OCI-LY1 (cell line): ENCODE measurements at regions not wholly inside any gene's neighbourhood (a gene's known extent, or its start where the extent isn't known, plus 50 kb on each side); places are given as distances from the start of the nearest gene placed in this dataset.
"Not testable (repeated sequence)": the region's sequence is repeated elsewhere in the genome, so short reads cannot be mapped to it uniquely, and the experiment has no call there.

Experiments used
- H2AFZ ChIP-seq: fragments of 200-600 bp; sonication (generic), shearing (Covaris generic); 2 replicates; pipeline ENCODE4 v1.6.0; 2014; ENCODE audit warnings: antibody characterized with exemption, mild to moderate bottlenecking, low read length
- H3F3A ChIP-seq: fragments of 200-600 bp; sonication (generic), shearing (Covaris generic); 2 replicates; pipeline ENCODE4 v1.6.0; 2014; ENCODE audit warnings: mild to moderate bottlenecking, antibody characterized with exemption, low read length, moderate library complexity; ENCODE audit not compliant: insufficient read depth
- H3K27ac ChIP-seq: fragments of 200-600 bp; sonication (generic); 2 replicates; pipeline ENCODE4 v1.5.1; 2014; ENCODE audit warnings: low read length, mixed run types, mild to moderate bottlenecking, low read depth; ENCODE audit not compliant: poor library complexity, severe bottlenecking
- H3K27me3 ChIP-seq: fragments of 200-600 bp; sonication (generic); 2 replicates; pipeline ENCODE4 v1.6.0; 2014; ENCODE audit warnings: antibody characterized with exemption, mild to moderate bottlenecking, low read length, moderate library complexity; ENCODE audit not compliant: insufficient read depth
- H3K36me3 ChIP-seq: fragments of 200-600 bp; sonication (generic); 2 replicates; pipeline ENCODE4 v1.6.1; 2014; ENCODE audit warnings: mild to moderate bottlenecking, antibody characterized with exemption, low read length, moderate library complexity, mixed read lengths; ENCODE audit not compliant: insufficient read depth
- H3K4me1 ChIP-seq: fragments of 200-600 bp; sonication (generic); 2 replicates; pipeline ENCODE4 v1.5.1; 2014; ENCODE audit warnings: mild to moderate bottlenecking, low read length, moderate library complexity; ENCODE audit not compliant: insufficient read depth, severe bottlenecking
- H3K4me2 ChIP-seq: fragments of 200-600 bp; sonication (generic), shearing (Covaris generic); 2 replicates; pipeline ENCODE4 v1.6.1; 2014; ENCODE audit warnings: low read length
- H3K4me3 ChIP-seq: fragments of 200-600 bp; sonication (generic); 2 replicates; pipeline ENCODE4 v1.5.1; 2014; ENCODE audit warnings: low read length, low read depth, mild to moderate bottlenecking, mixed read lengths; ENCODE audit not compliant: poor library complexity, severe bottlenecking
- H3K79me2 ChIP-seq: fragments of 200-600 bp; shearing (Covaris generic); 2 replicates; pipeline ENCODE4 v1.6.1; 2016; ENCODE audit warnings: mixed run types, low read length, mixed read lengths; ENCODE audit not compliant: insufficient read depth
- H3K9ac ChIP-seq: fragments of 200-600 bp; sonication (generic), shearing (Covaris generic); 2 replicates; pipeline ENCODE4 v1.6.1; 2014; ENCODE audit warnings: mild to moderate bottlenecking, low read length, mixed read lengths
- H3K9me2 ChIP-seq: fragments of 200-600 bp; sonication (generic), shearing (Covaris generic); 2 replicates; pipeline ENCODE4 v1.6.1; 2014; ENCODE audit warnings: low read depth, mild to moderate bottlenecking, low read length, mixed read lengths
- H3K9me3 ChIP-seq: fragments of 200-600 bp; shearing (Covaris generic); 2 replicates; pipeline ENCODE4 v1.6.1; 2014; ENCODE audit warnings: low read length, mixed read lengths
- H4K20me1 ChIP-seq: fragments of 200-600 bp; sonication (generic), shearing (Covaris generic); 2 replicates; pipeline ENCODE4 v1.6.0; 2016; ENCODE audit warnings: mild to moderate bottlenecking, low read length; ENCODE audit not compliant: insufficient read depth
- CTCF ChIP-seq: fragments of 200-600 bp; sonication (generic), shearing (Covaris generic); IDR thresholded peaks from 2 replicates; pipeline ENCODE4 v1.5.1; 2017; ENCODE audit warnings: mild to moderate bottlenecking, antibody characterized with exemption, low read length, moderate library complexity, mixed read lengths
- EZH2 ChIP-seq: fragments of 200-600 bp; sonication (generic), shearing (Covaris generic); IDR thresholded peaks from 2 replicates; pipeline ENCODE4 v1.8.0; 2017; ENCODE audit warnings: borderline replicate concordance, mixed run types, mild to moderate bottlenecking, antibody characterized with exemption, low read length, moderate library complexity, mixed read lengths

- Histone ChIP-seq H3K4me1 (no peaks in the 10 kb centered on the region), H3K4me2 (no peak overlapping the region), H3K9ac (no peak overlapping the region), H4K20me1 (no peaks in the 10 kb centered on the region), H3K27me3 (no peaks in the 10 kb centered on the region), H2AFZ (no peak overlapping the region), H3F3A (no peaks in the 10 kb centered on the region), H3K36me3 (no peaks in the 10 kb centered on the region), H3K9me2 (no peaks in the 10 kb centered on the region), H3K27ac (no peak overlapping the region), H3K79me2 (no peaks in the 10 kb centered on the region), H3K9me3 (no peaks in the 10 kb centered on the region), H3K4me3 (no peak overlapping the region)
- no peak for TF ChIP-seq CTCF
- no peak for TF ChIP-seq EZH2
Observed at GRCh38 chr4:111960241-111960667, 185.0 kb upstream of the FAM241A start.

GRCh38 chr4:111961026-111961425 is 184.2 kb upstream of the FAM241A start:
- not testable (repeated sequence) for H2AFZ ChIP-seq, H3K27me3 ChIP-seq, H3K9me3 ChIP-seq, H3K79me2 ChIP-seq, H3K9ac ChIP-seq, H3K4me1 ChIP-seq, H4K20me1 ChIP-seq, H3K27ac ChIP-seq, H3K9me2 ChIP-seq, H3K36me3 ChIP-seq, H3F3A ChIP-seq, H3K4me2 ChIP-seq, H3K4me3 ChIP-seq

- H2AFZ ChIP-seq = no peak overlapping the region
- no peak overlapping the region for H3K27ac ChIP-seq
- H3K27me3 ChIP-seq = no peaks in the 10 kb centered on the region
- no peak overlapping the region for H3K9ac ChIP-seq
- H3K4me3 ChIP-seq = no peak overlapping the region
- no peaks in the 10 kb centered on the region for H3K4me1 ChIP-seq
- no peaks in the 10 kb centered on the region for H3K9me3 ChIP-seq
- no peak for TF ChIP-seq CTCF
- TF ChIP-seq EZH2 = no peak
- H3K36me3 ChIP-seq = no peaks in the 10 kb centered on the region
- no peaks in the 10 kb centered on the region for H3K79me2 ChIP-seq
- H3F3A ChIP-seq = no peaks in the 10 kb centered on the region
- H3K9me2 ChIP-seq = no peaks in the 10 kb centered on the region
- no peak overlapping the region for H3K4me2 ChIP-seq
- H4K20me1 ChIP-seq = no peaks in the 10 kb centered on the region
Observed at GRCh38 chr4:111961809-111962208, 183.4 kb upstream of the FAM241A start.

GRCh38 chr4:111963158-111963700 is 182.0 kb upstream of the FAM241A start:
- Histone ChIP-seq H3K9ac (no peak overlapping the region), H3F3A (no peaks in the 10 kb centered on the region), H3K27ac (no peak overlapping the region), H3K4me2 (no peak overlapping the region), H2AFZ (no peak overlapping the region), H3K4me3 (no peak overlapping the region), H4K20me1 (no peaks in the 10 kb centered on the region), H3K9me2 (no peaks in the 10 kb centered on the region), H3K79me2 (no peaks in the 10 kb centered on the region), H3K36me3 (no peaks in the 10 kb centered on the region), H3K27me3 (no peaks in the 10 kb centered on the region), H3K4me1 (no peaks in the 10 kb centered on the region), H3K9me3 (no peaks in the 10 kb centered on the region)
- TF ChIP-seq EZH2 = no peak
- TF ChIP-seq CTCF = no peak
